ENCODE measurements at regions not wholly inside any gene's neighbourhood (a gene's known extent, or its start where the extent isn't known, plus 50 kb on each side); places are given as distances from the start of the nearest gene placed in this dataset.

DNA sequence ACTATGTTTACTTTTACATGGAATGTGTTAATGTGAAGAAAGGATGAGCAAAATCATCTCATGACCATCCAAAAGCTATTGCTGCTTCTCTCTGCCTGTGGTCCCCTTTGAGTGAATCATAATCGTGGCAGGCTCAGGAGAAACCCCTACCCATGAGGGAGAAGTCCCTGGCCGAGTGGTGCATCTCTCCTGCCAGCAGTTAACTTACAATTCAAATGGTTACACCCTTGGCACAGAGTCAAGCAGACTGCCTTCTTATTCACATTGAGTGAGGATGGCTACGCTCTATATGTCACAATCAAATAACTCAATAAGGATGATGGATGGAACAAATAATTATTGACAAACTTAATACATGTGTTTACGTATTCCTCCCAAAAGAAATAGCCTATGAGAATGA is 179.1 kb downstream of the FGF1 start:
- Histone ChIP-seq H3K27ac (ENCODE audit: low read depth) (no peak overlapping the region), H2AFZ (0 out of 2 replicates have a peak overlapping the region, but pooled peaks have one; percentile 8), H3K79me2 (replicated peaks; ENCODE audit: insufficient read depth) (no peaks in the 10 kb centered on the region), H4K20me1 (replicated peaks; ENCODE audit: insufficient read depth) (no peaks in the 10 kb centered on the region), H3K36me3 (ENCODE audit: insufficient read depth) (no peaks in the 10 kb centered on the region), H3K4me1 (ENCODE audit: insufficient read depth) (peaks cover 20% of the 10 kb centered on the region), H3K27me3 (ENCODE audit: insufficient read depth) (no peaks in the 10 kb centered on the region), H3K9me2 (ENCODE audit: insufficient read depth) (peaks cover 12% of the 10 kb centered on the region; the same call in 1 of the 2 replicates), H3F3A (replicated peaks; ENCODE audit: low read depth) (no peaks in the 10 kb centered on the region), H3K4me2 (no peak overlapping the region), H3K4me3 (no peak overlapping the region)
- no peak for TF ChIP-seq JUNB (IDR thresholded peaks at IDR 0.05; ENCODE audit: unreplicated experiment)
- no peak for TF ChIP-seq EZH2 (IDR thresholded peaks at IDR 0.05; ENCODE audit: low read depth, unreplicated experiment)
- no peak for TF ChIP-seq POLR2AphosphoS5 (IDR thresholded peaks at IDR 0.05; ENCODE audit: low read depth)
- ATAC-seq (no peak), DNase-seq (ENCODE audit: low spot score) (no peak)
- peaks cover 22% of the 10 kb centered on the region for H3K4me1 Mint-ChIP-seq
- no peaks in the 10 kb centered on the region for H3K36me3 Mint-ChIP-seq (ENCODE audit: low read depth)
- H3K9me3 Mint-ChIP-seq = no peaks in the 10 kb centered on the region
- no peak overlapping the region for H3K4me3 Mint-ChIP-seq
- H3K27me3 Mint-ChIP-seq (ENCODE audit: insufficient read depth, low read depth, poor library complexity) = peaks cover 3% of the 10 kb centered on the region
- H3K27ac Mint-ChIP-seq = no peak overlapping the region

DNA sequence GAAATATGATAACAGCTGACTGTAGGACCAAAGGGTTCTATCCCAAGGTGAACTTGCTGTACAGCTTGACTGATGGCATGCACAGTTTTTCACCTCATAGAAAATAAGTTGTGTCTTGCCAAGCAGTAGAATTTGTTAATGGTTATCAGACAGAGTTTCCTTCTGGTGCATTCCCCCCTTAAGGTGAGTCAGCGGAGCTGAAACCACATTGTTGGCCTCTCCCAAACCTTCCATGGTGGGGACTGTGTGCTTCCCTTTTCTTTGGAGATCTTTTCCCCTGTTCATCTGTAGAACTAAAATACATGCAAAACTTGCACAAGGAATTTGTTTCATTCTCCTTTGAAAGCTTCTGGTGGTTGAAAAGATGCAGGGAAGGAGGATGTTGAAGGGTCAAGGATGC is 179.8 kb downstream of the FGF1 start:
- no peak for DNase-seq (ENCODE audit: low spot score)
- Histone ChIP-seq H3K4me2 (no peak overlapping the region), H4K20me1 (replicated peaks; ENCODE audit: insufficient read depth) (no peaks in the 10 kb centered on the region), H3K36me3 (ENCODE audit: insufficient read depth) (no peaks in the 10 kb centered on the region), H3K27me3 (ENCODE audit: insufficient read depth) (no peaks in the 10 kb centered on the region), H3K4me3 (no peak overlapping the region), H3K27ac (ENCODE audit: low read depth) (no peak overlapping the region), H3K4me1 (ENCODE audit: insufficient read depth) (peaks cover 20% of the 10 kb centered on the region), H2AFZ (no peak overlapping the region), H3K79me2 (replicated peaks; ENCODE audit: insufficient read depth) (no peaks in the 10 kb centered on the region), H3K9me2 (ENCODE audit: insufficient read depth) (peaks cover 12% of the 10 kb centered on the region; the same call in 1 of the 2 replicates), H3F3A (replicated peaks; ENCODE audit: low read depth) (no peaks in the 10 kb centered on the region)
- no peaks in the 10 kb centered on the region for H3K9me3 Mint-ChIP-seq
- H3K36me3 Mint-ChIP-seq (ENCODE audit: low read depth) = no peaks in the 10 kb centered on the region
- no peak overlapping the region for H3K27ac Mint-ChIP-seq
- no peak for ATAC-seq
- H3K27me3 Mint-ChIP-seq (ENCODE audit: insufficient read depth, low read depth, poor library complexity) = peaks cover 1% of the 10 kb centered on the region
- H3K4me3 Mint-ChIP-seq = no peak overlapping the region
- H3K4me1 Mint-ChIP-seq = peaks cover 22% of the 10 kb centered on the region
- TF ChIP-seq, protein P1, sequence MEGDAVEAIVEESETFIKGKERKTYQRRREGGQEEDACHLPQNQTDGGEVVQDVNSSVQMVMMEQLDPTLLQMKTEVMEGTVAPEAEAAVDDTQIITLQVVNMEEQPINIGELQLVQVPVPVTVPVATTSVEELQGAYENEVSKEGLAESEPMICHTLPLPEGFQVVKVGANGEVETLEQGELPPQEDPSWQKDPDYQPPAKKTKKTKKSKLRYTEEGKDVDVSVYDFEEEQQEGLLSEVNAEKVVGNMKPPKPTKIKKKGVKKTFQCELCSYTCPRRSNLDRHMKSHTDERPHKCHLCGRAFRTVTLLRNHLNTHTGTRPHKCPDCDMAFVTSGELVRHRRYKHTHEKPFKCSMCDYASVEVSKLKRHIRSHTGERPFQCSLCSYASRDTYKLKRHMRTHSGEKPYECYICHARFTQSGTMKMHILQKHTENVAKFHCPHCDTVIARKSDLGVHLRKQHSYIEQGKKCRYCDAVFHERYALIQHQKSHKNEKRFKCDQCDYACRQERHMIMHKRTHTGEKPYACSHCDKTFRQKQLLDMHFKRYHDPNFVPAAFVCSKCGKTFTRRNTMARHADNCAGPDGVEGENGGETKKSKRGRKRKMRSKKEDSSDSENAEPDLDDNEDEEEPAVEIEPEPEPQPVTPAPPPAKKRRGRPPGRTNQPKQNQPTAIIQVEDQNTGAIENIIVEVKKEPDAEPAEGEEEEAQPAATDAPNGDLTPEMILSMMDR (conservative IDR thresholded peaks at IDR 0.05; ENCODE audit: low read depth in 2 of 2) = no peak
- no peak for TF ChIP-seq NANOG (IDR thresholded peaks at IDR 0.05; ENCODE audit: borderline replicate concordance)
- TF ChIP-seq ZNF114 (CRISPR knock-in tag; IDR thresholded peaks at IDR 0.05) = no peak
- TF ChIP-seq CREB1 (CRISPR knock-in tag; IDR thresholded peaks at IDR 0.05; ENCODE audit: low read depth) = no peak
- no peak for TF ChIP-seq JUNB (IDR thresholded peaks at IDR 0.05; ENCODE audit: unreplicated experiment)
- TF ChIP-seq, protein P2, sequence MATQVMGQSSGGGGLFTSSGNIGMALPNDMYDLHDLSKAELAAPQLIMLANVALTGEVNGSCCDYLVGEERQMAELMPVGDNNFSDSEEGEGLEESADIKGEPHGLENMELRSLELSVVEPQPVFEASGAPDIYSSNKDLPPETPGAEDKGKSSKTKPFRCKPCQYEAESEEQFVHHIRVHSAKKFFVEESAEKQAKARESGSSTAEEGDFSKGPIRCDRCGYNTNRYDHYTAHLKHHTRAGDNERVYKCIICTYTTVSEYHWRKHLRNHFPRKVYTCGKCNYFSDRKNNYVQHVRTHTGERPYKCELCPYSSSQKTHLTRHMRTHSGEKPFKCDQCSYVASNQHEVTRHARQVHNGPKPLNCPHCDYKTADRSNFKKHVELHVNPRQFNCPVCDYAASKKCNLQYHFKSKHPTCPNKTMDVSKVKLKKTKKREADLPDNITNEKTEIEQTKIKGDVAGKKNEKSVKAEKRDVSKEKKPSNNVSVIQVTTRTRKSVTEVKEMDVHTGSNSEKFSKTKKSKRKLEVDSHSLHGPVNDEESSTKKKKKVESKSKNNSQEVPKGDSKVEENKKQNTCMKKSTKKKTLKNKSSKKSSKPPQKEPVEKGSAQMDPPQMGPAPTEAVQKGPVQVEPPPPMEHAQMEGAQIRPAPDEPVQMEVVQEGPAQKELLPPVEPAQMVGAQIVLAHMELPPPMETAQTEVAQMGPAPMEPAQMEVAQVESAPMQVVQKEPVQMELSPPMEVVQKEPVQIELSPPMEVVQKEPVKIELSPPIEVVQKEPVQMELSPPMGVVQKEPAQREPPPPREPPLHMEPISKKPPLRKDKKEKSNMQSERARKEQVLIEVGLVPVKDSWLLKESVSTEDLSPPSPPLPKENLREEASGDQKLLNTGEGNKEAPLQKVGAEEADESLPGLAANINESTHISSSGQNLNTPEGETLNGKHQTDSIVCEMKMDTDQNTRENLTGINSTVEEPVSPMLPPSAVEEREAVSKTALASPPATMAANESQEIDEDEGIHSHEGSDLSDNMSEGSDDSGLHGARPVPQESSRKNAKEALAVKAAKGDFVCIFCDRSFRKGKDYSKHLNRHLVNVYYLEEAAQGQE (IDR thresholded peaks at IDR 0.05; ENCODE audit: unreplicated experiment) = no peak
- TF ChIP-seq STAT1 (IDR thresholded peaks at IDR 0.05; ENCODE audit: unreplicated experiment) = no peak
- TF ChIP-seq POLR2AphosphoS5 (IDR thresholded peaks at IDR 0.05; ENCODE audit: low read depth) = no peak
- no peak for TF ChIP-seq EZH2phosphoT487 (IDR thresholded peaks at IDR 0.05; ENCODE audit: unreplicated experiment)
- TF ChIP-seq ZNF331 (CRISPR knock-in tag; IDR thresholded peaks at IDR 0.05; ENCODE audit: low read depth) = no peak
- TF ChIP-seq EZH2 (IDR thresholded peaks at IDR 0.05; ENCODE audit: low read depth, unreplicated experiment) = no peak
- TF ChIP-seq, protein P3, sequence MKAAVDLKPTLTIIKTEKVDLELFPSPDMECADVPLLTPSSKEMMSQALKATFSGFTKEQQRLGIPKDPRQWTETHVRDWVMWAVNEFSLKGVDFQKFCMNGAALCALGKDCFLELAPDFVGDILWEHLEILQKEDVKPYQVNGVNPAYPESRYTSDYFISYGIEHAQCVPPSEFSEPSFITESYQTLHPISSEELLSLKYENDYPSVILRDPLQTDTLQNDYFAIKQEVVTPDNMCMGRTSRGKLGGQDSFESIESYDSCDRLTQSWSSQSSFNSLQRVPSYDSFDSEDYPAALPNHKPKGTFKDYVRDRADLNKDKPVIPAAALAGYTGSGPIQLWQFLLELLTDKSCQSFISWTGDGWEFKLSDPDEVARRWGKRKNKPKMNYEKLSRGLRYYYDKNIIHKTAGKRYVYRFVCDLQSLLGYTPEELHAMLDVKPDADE (IDR thresholded peaks at IDR 0.05) = no peak
